Testis (tissue), 2 donors: ENCODE measurements at regions not wholly inside any gene's neighbourhood (a gene's known extent, or its start where the extent isn't known, plus 50 kb on each side); places are given as distances from the start of the nearest gene placed in this dataset.
"Not testable (repeated sequence)": the region's sequence is repeated elsewhere in the genome, so short reads cannot be mapped to it uniquely, and the experiment has no call there.

Experiments used
- DNase-seq: peaks from one replicate; pipeline ENCODE4 v3.0.0-alpha.2; 2019
- H3K27ac ChIP-seq, 2 donors: fragments of 200-600 bp; sonication (generic); one replicate each; pipeline ENCODE4 v1.5.1; 2019
- H3K27me3 ChIP-seq: fragments of 200-600 bp; sonication (generic); one replicate; pipeline ENCODE4 v1.5.1; 2019
- H3K36me3 ChIP-seq: fragments of 200-600 bp; sonication (generic); one replicate; pipeline ENCODE4 v1.5.1; 2017; ENCODE audit warnings: low read depth; ENCODE audit errors: missing control alignments
- H3K4me1 ChIP-seq: fragments of 200-600 bp; sonication (generic); one replicate; pipeline ENCODE4 v1.5.1; 2019
- H3K4me3 ChIP-seq, 2 donors: fragments of 200-600 bp; sonication (generic); one replicate each; pipeline ENCODE4 v1.5.1; 2017 to 2019
- H3K9me3 ChIP-seq: fragments of 200-600 bp; sonication (generic); one replicate; pipeline ENCODE4 v1.5.1; 2017
- POLR2A ChIP-seq: fragments of 450-650 bp; IDR thresholded peaks from one replicate; pipeline ENCODE4 v1.6.1; 2017; ENCODE audit warnings: antibody characterized with exemption, mild to moderate bottlenecking, moderate library complexity
- WGBS, 2 donors: methylation state at CpG; one replicate each; pipeline ENCODE4 v1.1.5; 2018; 5-methylcytosine and 5-hydroxymethylcytosine counted together
- intact Hi-C: fragments of 100-400 bp; cut with DNase I; formaldehyde crosslinking; loops from one replicate; pipeline ENCODE4 v1.15.1; 2023; ENCODE audit warnings: low total_unique reads
- TF ChIP-seq, protein P1 (sequence below), 3 experiments: fragments of 450-650 bp in 2 of 3; fragments of 200-600 bp in 1 of 3; sonication (generic) in 1 of 3; IDR thresholded peaks; one replicate each; pipeline ENCODE4 v1.5.1; 2016 to 2019; ENCODE audit warnings: antibody characterized with exemption in 3 of 3, mild to moderate bottlenecking in 2 of 3, moderate library complexity in 1 of 3

DNA sequence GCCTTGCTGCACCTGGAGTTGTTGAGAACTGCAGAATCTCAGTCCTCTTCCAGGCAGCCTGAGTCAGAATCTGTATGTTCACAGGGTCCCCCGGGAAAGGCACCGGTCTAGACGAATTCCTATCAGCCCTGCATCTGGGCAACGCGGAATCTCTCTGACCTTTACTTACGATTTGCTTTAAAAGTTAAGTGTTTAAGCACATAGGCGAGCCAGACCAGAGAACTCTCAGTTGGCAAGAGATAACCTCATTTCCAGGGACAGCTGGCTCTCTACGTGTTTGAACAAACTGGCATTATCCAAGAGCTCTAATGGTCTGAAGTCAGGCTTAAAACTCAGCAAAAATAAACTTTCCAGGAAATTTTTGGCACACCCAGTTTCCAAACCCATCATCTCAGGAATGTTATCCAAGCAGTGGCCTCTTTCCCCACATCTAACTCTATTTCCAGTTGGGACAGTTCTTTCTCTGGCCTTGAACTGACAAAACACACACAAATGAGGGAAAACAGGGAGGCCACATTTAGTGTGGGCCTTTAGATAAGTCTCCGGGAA is 53.4 kb downstream of the HES1 start:
- no peaks in the 10 kb centered on the region for H3K36me3 ChIP-seq
- H3K9me3 ChIP-seq: no peaks in the 10 kb centered on the region
- H3K4me3 ChIP-seq: no peak overlapping the region
- H3K27me3 ChIP-seq: no peaks in the 10 kb centered on the region
- intact Hi-C loops: no loop called here
- DNase-seq: peak; percentile 41
- WGBS, 2 donors: 34 to 67% methylated on average over 9 of the region's 9 CpGs
- H3K4me1 ChIP-seq: peaks cover 4% of the 10 kb centered on the region
- TF ChIP-seq, protein P1, sequence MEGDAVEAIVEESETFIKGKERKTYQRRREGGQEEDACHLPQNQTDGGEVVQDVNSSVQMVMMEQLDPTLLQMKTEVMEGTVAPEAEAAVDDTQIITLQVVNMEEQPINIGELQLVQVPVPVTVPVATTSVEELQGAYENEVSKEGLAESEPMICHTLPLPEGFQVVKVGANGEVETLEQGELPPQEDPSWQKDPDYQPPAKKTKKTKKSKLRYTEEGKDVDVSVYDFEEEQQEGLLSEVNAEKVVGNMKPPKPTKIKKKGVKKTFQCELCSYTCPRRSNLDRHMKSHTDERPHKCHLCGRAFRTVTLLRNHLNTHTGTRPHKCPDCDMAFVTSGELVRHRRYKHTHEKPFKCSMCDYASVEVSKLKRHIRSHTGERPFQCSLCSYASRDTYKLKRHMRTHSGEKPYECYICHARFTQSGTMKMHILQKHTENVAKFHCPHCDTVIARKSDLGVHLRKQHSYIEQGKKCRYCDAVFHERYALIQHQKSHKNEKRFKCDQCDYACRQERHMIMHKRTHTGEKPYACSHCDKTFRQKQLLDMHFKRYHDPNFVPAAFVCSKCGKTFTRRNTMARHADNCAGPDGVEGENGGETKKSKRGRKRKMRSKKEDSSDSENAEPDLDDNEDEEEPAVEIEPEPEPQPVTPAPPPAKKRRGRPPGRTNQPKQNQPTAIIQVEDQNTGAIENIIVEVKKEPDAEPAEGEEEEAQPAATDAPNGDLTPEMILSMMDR (IDR thresholded peaks at IDR 0.05): no peak
- no peak for TF ChIP-seq POLR2A
- H3K27ac ChIP-seq: no peak overlapping the region

DNA sequence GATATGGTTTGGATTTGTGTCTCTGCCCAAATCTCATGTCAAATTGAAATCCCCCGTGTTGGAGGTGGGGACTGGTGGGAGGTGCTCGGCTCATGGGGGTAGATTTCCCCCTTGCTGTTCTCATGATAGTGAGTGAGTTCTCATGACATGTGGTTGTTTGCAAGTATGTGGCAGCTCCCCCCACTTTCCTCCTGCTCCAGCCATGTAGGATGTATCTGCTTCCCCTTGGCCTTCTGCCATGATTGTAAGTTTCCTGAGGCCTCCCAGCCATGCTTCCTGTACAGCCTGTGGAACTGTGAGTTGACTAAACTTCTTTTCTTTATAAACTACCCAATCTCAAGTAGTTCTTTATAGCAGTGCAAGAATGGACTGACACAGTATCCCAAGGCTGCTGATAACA is 55.9 kb downstream of the HES1 start:
- H3K27me3 ChIP-seq, DNase-seq, intact Hi-C loops, H3K4me1 ChIP-seq, H3K27ac ChIP-seq, H3K4me3 ChIP-seq, H3K36me3 ChIP-seq, H3K9me3 ChIP-seq: not testable (repeated sequence)
- 62 to 82% methylated on average over 2 of the region's 2 CpGs for WGBS, 2 donors

DNA sequence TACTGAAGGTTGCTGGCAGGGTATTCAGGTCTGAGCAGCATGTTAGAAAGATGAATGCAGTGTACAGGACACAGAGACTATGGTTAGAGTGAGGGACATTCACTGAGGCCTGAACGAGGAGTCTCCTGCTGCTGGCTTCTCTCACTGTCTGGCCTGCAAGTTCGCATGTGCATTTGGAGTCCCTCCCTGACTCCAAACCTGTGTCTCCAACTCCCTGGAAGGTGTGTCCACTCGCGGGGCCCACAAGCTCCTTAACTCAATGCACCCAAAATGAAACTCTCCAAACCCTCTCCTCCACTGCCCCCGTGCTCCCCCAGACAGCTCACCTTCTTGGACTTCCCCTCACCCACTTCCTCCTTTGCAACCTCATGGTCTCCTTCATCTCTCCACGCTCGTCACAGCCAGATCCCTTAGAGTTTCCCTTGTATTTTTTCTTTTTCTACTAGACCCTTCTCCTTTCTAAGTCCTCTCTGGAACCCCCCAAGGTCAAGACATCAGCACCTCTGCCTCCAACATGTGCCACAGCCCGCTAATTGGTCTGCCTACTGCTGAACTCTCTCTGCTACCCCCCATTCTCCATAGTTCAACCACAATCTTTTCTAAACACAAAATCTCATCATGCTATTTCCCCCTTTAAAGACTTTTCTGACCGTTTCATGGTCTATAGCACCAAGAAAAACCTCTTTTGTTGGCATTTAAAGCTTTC is 58.3 kb downstream of the HES1 start:
- WGBS, 2 donors: 69 to 73% methylated on average over 9 of the region's 9 CpGs
- H3K9me3 ChIP-seq: no peaks in the 10 kb centered on the region

GRCh38 chr3:194194757-194195085 is 58.8 kb downstream of the HES1 start:
- no peak for DNase-seq
- TF ChIP-seq, protein P1 (IDR thresholded peaks at IDR 0.05): no peak
- TF ChIP-seq POLR2A: no peak
- Histone ChIP-seq H3K4me3 (no peak overlapping the region), H3K9me3 (no peaks in the 10 kb centered on the region), H3K36me3 (no peaks in the 10 kb centered on the region), H3K4me1 (no peaks in the 10 kb centered on the region), H3K27ac (no peak overlapping the region), H3K27me3 (no peaks in the 10 kb centered on the region)
- intact Hi-C loops: no loop called here
- 85 to 100% methylated on average over 1 of the region's 1 CpG for WGBS, 2 donors

More for the DNA sequence above, 58.3 kb downstream of the HES1 start:
- H3K4me3 ChIP-seq: no peak overlapping the region
- intact Hi-C loops: no loop called here
- no peaks in the 10 kb centered on the region for H3K27me3 ChIP-seq
- no peaks in the 10 kb centered on the region for H3K4me1 ChIP-seq
- no peak overlapping the region for H3K27ac ChIP-seq
- no peak for DNase-seq
- TF ChIP-seq, protein P1 (IDR thresholded peaks at IDR 0.05): no peak
- TF ChIP-seq POLR2A: no peak
- no peaks in the 10 kb centered on the region for H3K36me3 ChIP-seq

DNA sequence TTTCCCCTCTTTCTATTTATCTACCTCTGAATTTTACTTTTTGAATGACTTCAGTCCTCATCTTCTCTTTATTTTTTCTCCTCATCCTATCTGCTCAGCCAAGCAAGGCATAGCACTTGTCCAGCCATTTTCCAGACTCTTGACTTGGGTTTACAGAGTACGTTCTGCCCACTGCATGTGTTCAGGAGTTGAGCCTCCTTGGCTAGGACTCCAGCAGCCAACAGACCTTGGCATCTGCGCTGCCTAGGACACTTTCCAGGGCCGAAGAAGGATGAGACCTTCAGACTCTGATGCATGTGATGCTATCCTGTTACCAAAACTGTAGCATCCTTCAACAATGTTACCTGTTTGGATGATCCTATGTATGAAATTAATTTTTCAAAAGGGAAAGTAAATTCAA is 59.7 kb downstream of the HES1 start:
- 82 to 90% methylated on average over 3 of the region's 3 CpGs for WGBS, 2 donors
- Histone ChIP-seq H3K27ac (no peak overlapping the region), H3K9me3 (no peaks in the 10 kb centered on the region), H3K27me3 (no peaks in the 10 kb centered on the region), H3K4me1 (no peaks in the 10 kb centered on the region), H3K36me3 (no peaks in the 10 kb centered on the region), H3K4me3 (no peak overlapping the region)
- no peak for DNase-seq
- TF ChIP-seq, protein P1 (IDR thresholded peaks at IDR 0.05): no peak
- no peak for TF ChIP-seq POLR2A
- intact Hi-C loops: no loop called here
